HFFc6 (cell line): ENCODE measurements at regions not wholly inside any gene's neighbourhood (a gene's known extent, or its start where the extent isn't known, plus 50 kb on each side); places are given as distances from the start of the nearest gene placed in this dataset.

Experiments used
- DNase-seq: peaks from one replicate; pipeline ENCODE4 v3.0.0-alpha.2; 2018
- H3K27ac Mint-ChIP-seq: 2 replicates; pipeline ENCODE4 v1.8.0; 2020; ENCODE audit warnings: mild to moderate bottlenecking, mixed read lengths
- H3K27me3 Mint-ChIP-seq: 2 replicates; pipeline ENCODE4 v1.8.0; 2021; ENCODE audit warnings: mild to moderate bottlenecking, moderate library complexity, mixed read lengths; ENCODE audit not compliant: insufficient read depth
- H3K36me3 Mint-ChIP-seq: 2 replicates; pipeline ENCODE4 v1.8.0; 2021; ENCODE audit warnings: low read depth, mixed read lengths
- H3K4me1 Mint-ChIP-seq: 2 replicates; pipeline ENCODE4 v1.8.0; 2020; ENCODE audit warnings: low read depth, mixed read lengths
- H3K4me3 Mint-ChIP-seq: 2 replicates; pipeline ENCODE4 v1.8.0; 2020; ENCODE audit warnings: mild to moderate bottlenecking, moderate library complexity, mixed read lengths
- H3K9me3 Mint-ChIP-seq: 2 replicates; pipeline ENCODE4 v1.8.0; 2020; ENCODE audit warnings: mild to moderate bottlenecking, mixed read lengths
- TF ChIP-seq, protein P1 (sequence below): fragments of 200-600 bp; sonication (generic); IDR thresholded peaks from 2 replicates; pipeline ENCODE4 v1.5.0; 2021; ENCODE audit warnings: antibody characterized with exemption, mild to moderate bottlenecking

- peak; percentile 71 for DNase-seq
- Mint-ChIP-seq H3K36me3 (no peaks in the 10 kb centered on the region), H3K27ac (no peak overlapping the region; the same call in 1 of the 2 replicates), H3K27me3 (peaks cover 6% of the 10 kb centered on the region), H3K9me3 (no peaks in the 10 kb centered on the region), H3K4me3 (no peak overlapping the region), H3K4me1 (peaks cover 11% of the 10 kb centered on the region)
- TF ChIP-seq, protein P1, sequence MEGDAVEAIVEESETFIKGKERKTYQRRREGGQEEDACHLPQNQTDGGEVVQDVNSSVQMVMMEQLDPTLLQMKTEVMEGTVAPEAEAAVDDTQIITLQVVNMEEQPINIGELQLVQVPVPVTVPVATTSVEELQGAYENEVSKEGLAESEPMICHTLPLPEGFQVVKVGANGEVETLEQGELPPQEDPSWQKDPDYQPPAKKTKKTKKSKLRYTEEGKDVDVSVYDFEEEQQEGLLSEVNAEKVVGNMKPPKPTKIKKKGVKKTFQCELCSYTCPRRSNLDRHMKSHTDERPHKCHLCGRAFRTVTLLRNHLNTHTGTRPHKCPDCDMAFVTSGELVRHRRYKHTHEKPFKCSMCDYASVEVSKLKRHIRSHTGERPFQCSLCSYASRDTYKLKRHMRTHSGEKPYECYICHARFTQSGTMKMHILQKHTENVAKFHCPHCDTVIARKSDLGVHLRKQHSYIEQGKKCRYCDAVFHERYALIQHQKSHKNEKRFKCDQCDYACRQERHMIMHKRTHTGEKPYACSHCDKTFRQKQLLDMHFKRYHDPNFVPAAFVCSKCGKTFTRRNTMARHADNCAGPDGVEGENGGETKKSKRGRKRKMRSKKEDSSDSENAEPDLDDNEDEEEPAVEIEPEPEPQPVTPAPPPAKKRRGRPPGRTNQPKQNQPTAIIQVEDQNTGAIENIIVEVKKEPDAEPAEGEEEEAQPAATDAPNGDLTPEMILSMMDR = peak; percentile 79
Measured at GRCh38 chr19:28980236-28980868, 232.6 kb downstream of the UQCRFS1 start.

DNA sequence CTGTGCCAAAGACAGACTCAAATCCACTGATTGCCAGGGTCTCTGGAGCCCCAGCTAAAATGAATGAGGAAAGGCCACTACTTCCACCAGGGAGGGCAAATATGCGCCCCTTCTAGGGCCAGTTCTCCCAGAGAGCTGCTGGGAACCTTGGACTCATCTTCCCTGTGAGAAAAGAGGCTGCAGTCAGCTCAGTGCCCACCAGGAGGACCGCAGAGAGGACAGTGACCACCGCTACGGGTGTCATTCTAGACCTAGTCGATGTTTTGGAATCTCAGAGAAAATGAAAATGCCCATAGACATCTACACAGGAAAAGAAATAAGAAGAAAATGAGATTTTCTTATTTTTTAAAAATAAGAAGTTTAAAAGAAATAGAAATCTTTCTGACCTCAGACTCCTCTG is 235.1 kb downstream of the UQCRFS1 start:
- H3K36me3 Mint-ChIP-seq = no peaks in the 10 kb centered on the region
- TF ChIP-seq, protein P1 = peak; percentile 63
- H3K9me3 Mint-ChIP-seq = no peaks in the 10 kb centered on the region
- no peak for DNase-seq
- no peak overlapping the region for H3K27ac Mint-ChIP-seq
- H3K4me3 Mint-ChIP-seq = no peak overlapping the region
- peaks cover 11% of the 10 kb centered on the region for H3K4me1 Mint-ChIP-seq
- peaks cover 4% of the 10 kb centered on the region; the same call in 1 of the 2 replicates for H3K27me3 Mint-ChIP-seq

DNA sequence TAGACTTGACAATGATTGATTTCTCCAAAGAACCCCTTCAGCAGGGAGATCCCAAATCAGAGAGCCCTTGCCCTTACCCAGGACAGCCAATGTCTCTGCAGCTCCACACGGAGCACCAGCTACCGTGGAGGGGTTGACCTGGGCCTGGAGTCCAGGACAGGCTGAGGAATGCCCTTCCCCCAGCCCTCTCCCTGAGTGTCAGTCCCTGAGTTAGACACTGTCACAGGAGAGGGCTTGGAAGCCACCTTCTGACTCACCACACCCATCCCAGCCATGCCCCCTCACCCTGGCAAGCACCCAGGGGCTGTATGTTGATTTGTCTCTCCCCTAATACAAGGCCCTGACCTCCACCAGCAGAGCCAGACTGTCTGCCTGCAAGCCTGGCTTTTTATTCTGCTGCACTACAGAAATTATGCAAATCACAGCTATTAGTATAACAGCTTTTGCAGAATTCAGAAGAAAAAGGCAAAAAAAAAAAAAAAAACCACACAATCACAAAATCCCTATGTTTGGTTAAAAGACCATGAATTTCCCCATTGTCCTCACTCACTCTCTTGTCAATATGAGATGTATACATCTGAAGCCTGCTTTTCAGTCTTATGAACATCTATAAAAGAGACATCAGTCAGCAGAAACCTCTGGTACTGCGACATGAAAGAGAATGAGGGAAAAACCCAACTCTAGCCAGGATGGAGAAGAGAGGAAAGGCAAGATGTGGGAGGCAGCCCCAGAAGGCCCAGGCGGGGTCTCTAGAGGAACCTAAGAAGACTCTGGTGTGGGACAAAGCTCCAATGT is 240.7 kb downstream of the UQCRFS1 start:
- Mint-ChIP-seq H3K36me3 (no peaks in the 10 kb centered on the region), H3K27ac (no peak overlapping the region), H3K4me3 (no peak overlapping the region), H3K9me3 (no peaks in the 10 kb centered on the region), H3K27me3 (no peaks in the 10 kb centered on the region; the same call in 1 of the 2 replicates), H3K4me1 (no peaks in the 10 kb centered on the region; the same call in 1 of the 2 replicates)
- TF ChIP-seq, protein P1 = no peak
- no peak for DNase-seq

DNA sequence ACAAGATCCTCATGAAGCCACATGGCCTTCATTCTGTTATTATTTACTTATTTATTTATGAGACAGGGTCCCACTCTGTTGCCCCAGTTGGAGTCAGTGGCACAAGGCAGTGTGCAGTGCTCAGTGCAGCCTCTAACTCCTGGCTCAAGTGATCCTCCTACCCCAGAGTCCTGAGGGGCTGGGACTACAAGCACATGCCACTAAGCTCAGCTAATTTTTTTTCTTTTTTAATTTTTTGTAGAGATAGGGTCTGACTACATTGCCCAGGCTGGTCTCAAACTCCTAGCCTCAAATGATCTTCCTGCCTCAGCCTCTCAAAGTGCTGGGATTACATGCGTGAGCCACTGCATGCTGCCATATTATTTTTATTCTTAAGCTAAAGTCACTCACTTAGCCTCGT is 241.4 kb downstream of the UQCRFS1 start:
- H3K4me1 Mint-ChIP-seq = peaks cover 5% of the 10 kb centered on the region; the same call in 1 of the 2 replicates
- no peaks in the 10 kb centered on the region for H3K9me3 Mint-ChIP-seq
- no peak overlapping the region for H3K27ac Mint-ChIP-seq
- H3K27me3 Mint-ChIP-seq = no peaks in the 10 kb centered on the region; the same call in 1 of the 2 replicates
- H3K4me3 Mint-ChIP-seq = no peak overlapping the region
- no peak for DNase-seq
- TF ChIP-seq, protein P1 = no peak
- no peaks in the 10 kb centered on the region for H3K36me3 Mint-ChIP-seq

- Mint-ChIP-seq H3K4me1 (peaks cover 6% of the 10 kb centered on the region; the same call in 1 of the 2 replicates), H3K4me3 (no peak overlapping the region), H3K9me3 (no peaks in the 10 kb centered on the region), H3K36me3 (no peaks in the 10 kb centered on the region), H3K27me3 (no peaks in the 10 kb centered on the region; the same call in 1 of the 2 replicates), H3K27ac (no peak overlapping the region)
- TF ChIP-seq, protein P1 = no peak
- DNase-seq = no peak
Measured at GRCh38 chr19:28971049-28971448, 241.9 kb downstream of the UQCRFS1 start.
